Hepatocyte (in vitro differentiated cells): ENCODE measurements at regions not wholly inside any gene's neighbourhood (a gene's known extent, or its start where the extent isn't known, plus 50 kb on each side); places are given as distances from the start of the nearest gene placed in this dataset.

Source experiments
- DNase-seq: peaks from one replicate; pipeline ENCODE4 v3.0.0-alpha.2; 2016; ENCODE audit warnings: low spot score
- H2AFZ ChIP-seq: fragments of 200-600 bp; sonication (generic); 2 replicates; pipeline ENCODE4 v1.6.0; 2016; ENCODE audit warnings: antibody characterized with exemption, mild to moderate bottlenecking
- H3K27ac ChIP-seq: fragments of 200-600 bp; sonication (generic); 2 replicates; pipeline ENCODE4 v1.5.1; 2016; ENCODE audit warnings: mild to moderate bottlenecking
- H3K27me3 ChIP-seq: fragments of 200-600 bp; sonication (generic); 2 replicates; pipeline ENCODE4 v1.6.1; 2016
- H3K36me3 ChIP-seq: fragments of 200-600 bp; sonication (generic); replicated peaks from 2 replicates; pipeline ENCODE4 v1.5.1; 2016; ENCODE audit warnings: low read depth; ENCODE audit not compliant: insufficient read depth
- H3K4me1 ChIP-seq: fragments of 200-600 bp; sonication (generic); 2 replicates; pipeline ENCODE4 v1.5.1; 2016; ENCODE audit warnings: mild to moderate bottlenecking, moderate library complexity; ENCODE audit not compliant: insufficient read depth
- H3K4me2 ChIP-seq: fragments of 200-600 bp; sonication (generic); 2 replicates; pipeline ENCODE4 v1.6.0; 2016
- H3K4me3 ChIP-seq: fragments of 200-600 bp; sonication (generic); 2 replicates; pipeline ENCODE4 v1.5.1; 2016; ENCODE audit warnings: mild to moderate bottlenecking
- H3K79me2 ChIP-seq: fragments of 200-600 bp; sonication (generic); 2 replicates; pipeline ENCODE4 v1.6.0; 2017; ENCODE audit warnings: mild to moderate bottlenecking
- H3K9me2 ChIP-seq: fragments of 200-600 bp; sonication (generic); replicated peaks from 2 replicates; pipeline ENCODE4 v1.6.0; 2017; ENCODE audit warnings: mild to moderate bottlenecking; ENCODE audit not compliant: insufficient read depth
- H3K9me3 ChIP-seq: fragments of 200-600 bp; sonication (generic); 2 replicates; pipeline ENCODE4 v1.5.1; 2016; ENCODE audit warnings: low read depth, mild to moderate bottlenecking
- H4K20me1 ChIP-seq: fragments of 200-600 bp; sonication (generic); 2 replicates; pipeline ENCODE4 v1.6.0; 2016; ENCODE audit warnings: mild to moderate bottlenecking; ENCODE audit not compliant: insufficient read depth, poor library complexity, severe bottlenecking
- EZH2 ChIP-seq: fragments of 200-600 bp; sonication (generic); IDR thresholded peaks from 2 replicates; pipeline ENCODE4 v1.6.1; 2016; ENCODE audit warnings: antibody characterized with exemption, mild to moderate bottlenecking, borderline replicate concordance
- EZH2phosphoT487 ChIP-seq: fragments of 200-600 bp; sonication (generic); IDR thresholded peaks from one replicate; pipeline ENCODE4 v1.6.1; 2018; ENCODE audit warnings: antibody characterized with exemption, mild to moderate bottlenecking, low read depth, moderate library complexity; ENCODE audit not compliant: unreplicated experiment, severe bottlenecking
- WGBS: methylation state at CpG from one replicate; pipeline ENCODE4 v1.1.6; 2016; ENCODE audit warnings: low lambda C conversion rate; ENCODE audit errors: missing lambda C conversion rate; 5-methylcytosine and 5-hydroxymethylcytosine counted together
- TF ChIP-seq, protein P1 (sequence below): fragments of 200-600 bp; sonication (generic); IDR thresholded peaks from 2 replicates; pipeline ENCODE4 v1.5.1; 2016; ENCODE audit warnings: antibody characterized with exemption, mild to moderate bottlenecking; ENCODE audit not compliant: poor library complexity

DNA sequence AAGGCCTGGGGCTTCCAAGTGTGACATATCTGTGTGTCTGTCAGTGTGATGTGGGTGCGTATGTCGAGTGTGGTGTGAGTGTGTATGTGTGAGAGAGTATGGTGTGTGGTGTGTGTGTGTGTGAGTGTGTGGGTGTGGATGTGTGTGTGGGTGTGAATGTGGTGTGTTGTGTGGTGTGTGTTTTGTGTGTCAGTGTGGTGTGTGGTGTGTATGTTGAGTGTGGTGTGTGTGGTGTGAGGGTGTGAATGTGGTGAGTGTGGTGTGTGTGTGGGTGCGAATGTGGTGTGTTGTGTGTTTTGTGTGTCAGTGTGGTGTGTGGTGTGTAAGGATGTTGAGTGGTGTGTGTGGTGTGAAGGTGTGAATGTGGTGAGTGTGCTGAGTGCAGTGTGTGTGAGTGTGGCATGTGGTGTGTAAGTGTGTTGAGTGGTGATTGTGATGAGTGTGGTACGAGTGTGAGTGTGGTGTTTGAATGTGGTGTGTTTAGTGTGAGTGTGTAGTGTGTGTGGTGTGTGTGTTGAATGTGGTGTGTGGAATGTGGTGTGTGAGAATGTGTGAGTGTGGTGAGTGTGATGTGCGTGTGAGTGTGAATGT, 61.6 kb upstream of the SORCS2 start:
- H3K9me2 ChIP-seq, result no peaks in the 10 kb centered on the region
- no peaks in the 10 kb centered on the region for H4K20me1 ChIP-seq
- no peak for DNase-seq
- no peaks in the 10 kb centered on the region for H3K36me3 ChIP-seq
- no peaks in the 10 kb centered on the region for H3K9me3 ChIP-seq
- no peaks in the 10 kb centered on the region for H3K27me3 ChIP-seq
- H3K4me1 ChIP-seq, result peaks cover 11% of the 10 kb centered on the region
- no peak overlapping the region for H3K4me3 ChIP-seq
- no peak for TF ChIP-seq EZH2phosphoT487
- TF ChIP-seq, protein P1, sequence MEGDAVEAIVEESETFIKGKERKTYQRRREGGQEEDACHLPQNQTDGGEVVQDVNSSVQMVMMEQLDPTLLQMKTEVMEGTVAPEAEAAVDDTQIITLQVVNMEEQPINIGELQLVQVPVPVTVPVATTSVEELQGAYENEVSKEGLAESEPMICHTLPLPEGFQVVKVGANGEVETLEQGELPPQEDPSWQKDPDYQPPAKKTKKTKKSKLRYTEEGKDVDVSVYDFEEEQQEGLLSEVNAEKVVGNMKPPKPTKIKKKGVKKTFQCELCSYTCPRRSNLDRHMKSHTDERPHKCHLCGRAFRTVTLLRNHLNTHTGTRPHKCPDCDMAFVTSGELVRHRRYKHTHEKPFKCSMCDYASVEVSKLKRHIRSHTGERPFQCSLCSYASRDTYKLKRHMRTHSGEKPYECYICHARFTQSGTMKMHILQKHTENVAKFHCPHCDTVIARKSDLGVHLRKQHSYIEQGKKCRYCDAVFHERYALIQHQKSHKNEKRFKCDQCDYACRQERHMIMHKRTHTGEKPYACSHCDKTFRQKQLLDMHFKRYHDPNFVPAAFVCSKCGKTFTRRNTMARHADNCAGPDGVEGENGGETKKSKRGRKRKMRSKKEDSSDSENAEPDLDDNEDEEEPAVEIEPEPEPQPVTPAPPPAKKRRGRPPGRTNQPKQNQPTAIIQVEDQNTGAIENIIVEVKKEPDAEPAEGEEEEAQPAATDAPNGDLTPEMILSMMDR, result no peak
- no peak for TF ChIP-seq EZH2
- H3K4me2 ChIP-seq, result no peak overlapping the region
- H2AFZ ChIP-seq, result no peak overlapping the region
- H3K79me2 ChIP-seq, result no peaks in the 10 kb centered on the region
- H3K27ac ChIP-seq, result no peak overlapping the region
- WGBS, result 89% methylated on average over 5 of the region's 5 CpGs

GRCh38 chr4:7129871-7130620, 62.2 kb upstream of the GRPEL1 start:
- Histone ChIP-seq H3K36me3 (no peaks in the 10 kb centered on the region), H3K4me3 (no peak overlapping the region), H3K9me2 (no peaks in the 10 kb centered on the region), H2AFZ (no peak overlapping the region), H3K27me3 (no peaks in the 10 kb centered on the region), H3K4me1 (peaks cover 10% of the 10 kb centered on the region), H4K20me1 (no peaks in the 10 kb centered on the region), H3K79me2 (no peaks in the 10 kb centered on the region), H3K9me3 (no peaks in the 10 kb centered on the region), H3K27ac (no peak overlapping the region), H3K4me2 (no peak overlapping the region)
- DNase-seq, result no peak
- WGBS, result 79% methylated on average over 28 of the region's 28 CpGs
- TF ChIP-seq, protein P1, result no peak
- TF ChIP-seq EZH2phosphoT487, result no peak
- no peak for TF ChIP-seq EZH2

- no peaks in the 10 kb centered on the region for H4K20me1 ChIP-seq
- no peaks in the 10 kb centered on the region for H3K27me3 ChIP-seq
- DNase-seq, result no peak
- H2AFZ ChIP-seq, result no peak overlapping the region
- no peaks in the 10 kb centered on the region for H3K36me3 ChIP-seq
- no peaks in the 10 kb centered on the region for H3K9me2 ChIP-seq
- no peak overlapping the region for H3K4me3 ChIP-seq
- H3K79me2 ChIP-seq, result no peaks in the 10 kb centered on the region
- peaks cover 14% of the 10 kb centered on the region for H3K4me1 ChIP-seq
- TF ChIP-seq EZH2phosphoT487 (no peak), EZH2 (no peak)
- TF ChIP-seq, protein P1, result no peak
- H3K27ac ChIP-seq, result no peak overlapping the region
- H3K9me3 ChIP-seq, result no peaks in the 10 kb centered on the region
- H3K4me2 ChIP-seq, result no peak overlapping the region
- WGBS, result 94% methylated on average over 10 of the region's 12 CpGs
Measured at GRCh38 chr4:7128644-7129043, 60.8 kb upstream of the GRPEL1 start.
